Esophagus squamous epithelium (tissue), 5 donors: ENCODE measurements at regions not wholly inside any gene's neighbourhood (a gene's known extent, or its start where the extent isn't known, plus 50 kb on each side); places are given as distances from the start of the nearest gene placed in this dataset.

Source experiments
- DNase-seq: peaks from one replicate; lab custom pipeline; 2025; lab: John Stamatoyannopoulos, UW
- H3K27ac ChIP-seq, 4 donors: fragments of 200-600 bp; sonication (generic); one replicate each; pipeline ENCODE4 v1.5.1; 2016 to 2019; ENCODE audit warnings: mild to moderate bottlenecking in 1 of 4
- H3K27me3 ChIP-seq, 4 donors: fragments of 200-600 bp; sonication (generic); 1 replicate in 3 of 4; 2 replicates in 1 of 4; pipeline versions ENCODE4 v1.5.1 to v1.6.0; 2017 to 2021; ENCODE audit warnings: antibody characterized with exemption in 1 of 4
- H3K36me3 ChIP-seq, 3 donors: fragments of 200-600 bp; sonication (generic); one replicate each; pipeline ENCODE4 v1.5.1; 2016 to 2019
- H3K4me1 ChIP-seq, 3 donors: fragments of 200-600 bp; sonication (generic); one replicate each; pipeline ENCODE4 v1.5.1; 2017 to 2019
- H3K4me3 ChIP-seq, 4 donors: fragments of 200-600 bp; sonication (generic); 1 replicate in 3 of 4; 2 replicates in 1 of 4; pipeline ENCODE4 v1.5.1; 2016 to 2019; ENCODE audit warnings: mild to moderate bottlenecking in 2 of 4, moderate library complexity in 1 of 4
- H3K9me3 ChIP-seq, 3 donors: fragments of 200-600 bp; sonication (generic); one replicate each; pipeline ENCODE4 v1.5.1; 2016 to 2019
- POLR2A ChIP-seq, 4 donors: fragments of 450-650 bp; IDR thresholded peaks; one replicate each; pipeline ENCODE4 v1.6.1; 2017; ENCODE audit warnings: antibody characterized with exemption in 4 of 4, mild to moderate bottlenecking in 4 of 4, moderate library complexity in 3 of 4
- WGBS, 2 donors: methylation state at CpG; one replicate each; pipeline ENCODE4 v1.1.5; 2018; 5-methylcytosine and 5-hydroxymethylcytosine counted together
- intact Hi-C: fragments of 100-400 bp; cut with DNase I; formaldehyde crosslinking; loops from one replicate; pipeline ENCODE4 v1.15.0; 2022
- TF ChIP-seq, protein P1 (sequence below), 6 experiments: fragments of 450-650 bp in 4 of 6; fragments of 200-600 bp in 2 of 6; sonication (generic) in 2 of 6; IDR thresholded peaks; one replicate each; pipeline ENCODE4 v1.5.1; 2016 to 2019; ENCODE audit warnings: antibody characterized with exemption in 6 of 6, mild to moderate bottlenecking in 4 of 6, moderate library complexity in 4 of 6
- donor health status: DM: yes; HTN: yes; CAD: no.

DNA sequence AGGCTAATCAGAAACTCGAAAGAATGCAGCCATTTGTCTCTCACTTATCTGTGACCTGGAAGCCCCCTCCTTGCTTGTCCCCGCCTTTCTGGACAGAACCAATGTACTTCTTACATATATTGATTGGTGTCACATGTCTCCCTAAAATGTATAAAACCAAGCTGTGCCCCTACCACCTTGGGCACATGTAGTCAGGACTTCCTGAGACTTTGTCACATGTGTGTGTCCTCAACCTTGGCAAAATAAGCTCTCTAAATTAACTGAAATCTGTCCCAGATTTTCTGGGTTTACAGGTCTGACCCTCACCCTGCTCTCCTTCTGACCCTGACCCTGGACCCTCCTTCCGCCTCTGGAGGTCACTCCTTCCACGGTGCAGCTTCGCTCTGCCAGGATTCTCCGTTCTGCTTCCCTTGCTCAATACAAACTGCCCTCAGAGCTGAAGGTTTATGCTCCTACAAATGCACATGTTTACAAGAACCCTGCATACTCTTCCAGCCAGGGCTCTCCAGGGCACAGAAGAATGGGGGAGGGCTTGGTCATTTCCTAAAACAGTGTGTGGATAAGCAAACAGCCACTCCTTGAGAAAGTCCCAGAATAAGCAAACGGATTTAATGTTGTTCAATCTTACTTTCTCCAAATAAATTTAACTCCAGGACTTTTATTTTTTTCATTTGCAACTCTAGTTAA lies 160.5 kb downstream of the ACTL8 start:
- Histone ChIP-seq H3K27ac (no peak overlapping the region), H3K4me3 (no peak overlapping the region), H3K4me1 (no peaks in the 10 kb centered on the region), H3K9me3 (no peaks in the 10 kb centered on the region), H3K36me3 (no peaks in the 10 kb centered on the region), H3K27me3 (peaks cover 0 to 93% (median 0%) of the 10 kb centered on the region in 4 donors)
- no peak for DNase-seq
- WGBS, 2 donors, result 5 to 29% methylated on average over 7 of the region's 7 CpGs
- intact Hi-C loops, result no loop called here
- TF ChIP-seq, protein P1, sequence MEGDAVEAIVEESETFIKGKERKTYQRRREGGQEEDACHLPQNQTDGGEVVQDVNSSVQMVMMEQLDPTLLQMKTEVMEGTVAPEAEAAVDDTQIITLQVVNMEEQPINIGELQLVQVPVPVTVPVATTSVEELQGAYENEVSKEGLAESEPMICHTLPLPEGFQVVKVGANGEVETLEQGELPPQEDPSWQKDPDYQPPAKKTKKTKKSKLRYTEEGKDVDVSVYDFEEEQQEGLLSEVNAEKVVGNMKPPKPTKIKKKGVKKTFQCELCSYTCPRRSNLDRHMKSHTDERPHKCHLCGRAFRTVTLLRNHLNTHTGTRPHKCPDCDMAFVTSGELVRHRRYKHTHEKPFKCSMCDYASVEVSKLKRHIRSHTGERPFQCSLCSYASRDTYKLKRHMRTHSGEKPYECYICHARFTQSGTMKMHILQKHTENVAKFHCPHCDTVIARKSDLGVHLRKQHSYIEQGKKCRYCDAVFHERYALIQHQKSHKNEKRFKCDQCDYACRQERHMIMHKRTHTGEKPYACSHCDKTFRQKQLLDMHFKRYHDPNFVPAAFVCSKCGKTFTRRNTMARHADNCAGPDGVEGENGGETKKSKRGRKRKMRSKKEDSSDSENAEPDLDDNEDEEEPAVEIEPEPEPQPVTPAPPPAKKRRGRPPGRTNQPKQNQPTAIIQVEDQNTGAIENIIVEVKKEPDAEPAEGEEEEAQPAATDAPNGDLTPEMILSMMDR (IDR thresholded peaks at IDR 0.05), result no peak
- TF ChIP-seq POLR2A (IDR thresholded peaks at IDR 0.05), result no peak

DNA sequence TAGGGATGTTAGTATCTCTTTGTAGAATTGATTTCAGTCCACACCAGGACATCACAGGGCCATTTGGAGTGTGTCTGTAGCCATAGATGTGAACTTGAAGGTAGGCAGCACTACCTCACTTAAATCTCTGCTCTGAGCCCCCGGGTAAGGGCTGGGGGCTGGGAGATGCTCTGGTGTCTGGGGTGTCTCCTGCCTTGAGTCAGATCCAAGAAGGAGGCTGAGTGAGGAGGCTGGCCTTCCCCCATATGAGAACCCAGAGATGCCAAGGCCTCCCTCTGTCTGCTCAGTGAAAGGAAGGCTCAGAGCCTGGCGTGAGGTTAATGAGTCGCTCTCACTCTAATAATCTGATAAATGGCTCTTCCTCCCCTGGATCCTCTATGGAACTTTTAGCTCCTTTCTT lies 161.6 kb downstream of the ACTL8 start:
- no peak for TF ChIP-seq POLR2A (IDR thresholded peaks at IDR 0.05)
- TF ChIP-seq, protein P1 (IDR thresholded peaks at IDR 0.05), result no peak
- no peak for DNase-seq
- peaks cover 0 to 96% (median 0%) of the 10 kb centered on the region in 4 donors for H3K27me3 ChIP-seq

DNA sequence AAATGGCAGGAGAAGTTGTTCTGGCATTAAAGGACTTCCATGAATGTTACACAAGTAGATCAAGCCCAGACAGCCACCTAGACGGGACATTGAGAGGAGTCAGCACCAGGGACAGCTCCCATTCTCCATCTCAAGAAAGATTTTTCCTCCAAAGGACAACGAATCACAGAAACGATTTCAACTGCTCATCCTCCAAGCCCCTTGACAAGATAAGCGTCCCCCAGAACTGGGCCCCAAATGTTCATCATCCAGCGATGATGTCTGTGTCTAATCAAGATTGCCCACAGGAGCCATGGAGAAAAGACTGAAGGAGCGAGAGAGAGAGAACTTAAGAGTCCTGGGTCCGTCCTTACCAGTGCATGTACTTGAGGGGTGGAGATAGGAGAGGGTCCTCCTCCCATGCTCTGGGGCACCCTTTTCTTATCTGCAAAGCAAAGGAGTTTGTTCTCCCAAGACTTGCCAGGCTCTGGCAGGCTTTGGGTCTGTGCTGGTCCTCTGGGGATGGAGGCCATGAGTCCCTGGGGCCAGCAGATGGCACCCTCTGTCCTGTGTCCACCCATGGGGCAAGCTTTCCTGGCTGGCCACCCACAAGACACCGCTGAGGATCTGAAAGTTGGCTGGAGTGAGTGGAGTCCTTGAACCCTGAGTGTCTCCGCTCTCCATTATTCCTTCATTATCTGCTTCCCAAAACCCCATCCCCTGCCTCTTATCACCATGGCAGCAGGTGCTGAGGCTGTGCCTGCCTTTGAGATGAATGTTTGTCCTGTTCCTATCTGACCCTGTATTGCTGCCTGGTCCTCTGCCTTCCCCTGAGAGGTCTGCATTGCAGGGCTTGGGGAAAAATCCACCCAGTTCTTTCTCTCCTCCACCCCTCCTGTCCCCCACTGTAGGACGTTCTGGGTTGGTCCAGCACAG lies 164.6 kb downstream of the ACTL8 start:
- no peak for DNase-seq
- no peaks in the 10 kb centered on the region for H3K4me1 ChIP-seq
- TF ChIP-seq, protein P1 (IDR thresholded peaks at IDR 0.05), result peak in 1 of 6 experiments; percentile 13
- no peak for TF ChIP-seq POLR2A (IDR thresholded peaks at IDR 0.05)
- H3K27me3 ChIP-seq, result peaks cover 0 to 93% (median 0%) of the 10 kb centered on the region in 4 donors
- WGBS, 2 donors, result 29 to 38% methylated on average over 9 of the region's 10 CpGs
- intact Hi-C loops, result no loop called here
- no peaks in the 10 kb centered on the region for H3K9me3 ChIP-seq
- no peak overlapping the region for H3K4me3 ChIP-seq
- H3K36me3 ChIP-seq, result no peaks in the 10 kb centered on the region
- no peak overlapping the region for H3K27ac ChIP-seq

More for the DNA sequence above, 161.6 kb downstream of the ACTL8 start:
- Histone ChIP-seq H3K27ac (no peak overlapping the region), H3K36me3 (no peaks in the 10 kb centered on the region), H3K4me3 (no peak overlapping the region), H3K9me3 (no peaks in the 10 kb centered on the region), H3K4me1 (no peaks in the 10 kb centered on the region)
- WGBS, 2 donors, result 73 to 80% methylated on average over 1 to 3 of the region's 3 CpGs
- intact Hi-C loops, result no loop called here

DNA sequence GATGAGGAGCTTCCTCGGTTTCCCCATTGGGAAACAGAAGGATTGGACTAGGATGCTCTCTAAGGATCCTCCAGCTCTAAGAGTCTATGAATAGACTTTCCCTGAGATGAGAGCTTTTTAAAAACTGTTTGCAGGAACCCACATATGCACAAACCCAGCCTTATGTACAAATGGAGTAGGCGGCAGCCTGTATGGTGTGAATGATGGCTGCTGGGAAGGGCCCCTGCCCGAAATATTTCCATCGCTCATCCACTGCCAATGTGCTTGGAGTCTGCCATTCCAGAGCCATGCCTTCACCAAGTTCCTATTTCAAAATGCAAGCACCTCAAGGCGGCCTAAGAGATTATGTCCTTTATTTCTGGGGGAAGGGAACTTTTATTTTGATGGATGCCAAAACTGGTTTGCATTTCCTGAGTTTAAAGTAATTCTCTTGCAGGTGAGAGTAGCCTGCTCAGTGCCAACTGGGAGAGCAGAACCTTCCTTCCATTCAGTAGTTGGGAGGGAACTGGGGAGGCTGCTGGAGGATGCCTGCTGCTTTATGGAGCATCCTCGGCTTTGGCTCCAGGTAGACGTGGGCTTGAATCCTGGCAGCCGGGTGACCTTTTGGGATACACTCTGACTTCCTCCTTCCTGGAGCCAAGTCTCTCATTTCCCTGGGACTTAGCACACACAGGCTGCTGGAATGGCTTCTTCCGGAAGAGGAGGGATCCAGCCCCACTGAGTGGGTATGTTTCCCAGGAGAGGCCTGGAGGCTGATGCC lies 165.9 kb downstream of the ACTL8 start:
- Histone ChIP-seq H3K27ac (no peak overlapping the region), H3K9me3 (no peaks in the 10 kb centered on the region), H3K27me3 (peaks cover 0 to 90% (median 0%) of the 10 kb centered on the region in 4 donors), H3K4me3 (no peak overlapping the region), H3K4me1 (no peaks in the 10 kb centered on the region), H3K36me3 (no peaks in the 10 kb centered on the region)
- intact Hi-C loops, result no loop called here
- DNase-seq, result no peak
- TF ChIP-seq POLR2A (IDR thresholded peaks at IDR 0.05), result no peak
- TF ChIP-seq, protein P1 (IDR thresholded peaks at IDR 0.05), result no peak
- WGBS, 2 donors, result 59 to 64% methylated on average over 5 to 6 of the region's 9 CpGs
